ENCODE measurements at regions not wholly inside any gene's neighbourhood (a gene's known extent, or its start where the extent isn't known, plus 50 kb on each side); places are given as distances from the start of the nearest gene placed in this dataset.
"Not testable (repeated sequence)": the region's sequence is repeated elsewhere in the genome, so short reads cannot be mapped to it uniquely, and the experiment has no call there.

- peak; percentile 31 for DNase-seq
Measured at GRCh38 chr20:19903168-19903811, 113.9 kb upstream of the NAA20 start.

GRCh38 chr20:19907326-19908056 is 109.7 kb upstream of the NAA20 start:
- DNase-seq, result no peak

- no peak for DNase-seq
Measured at GRCh38 chr20:19908576-19908975, 108.6 kb upstream of the NAA20 start.

- DNase-seq, result no peak
Measured at GRCh38 chr20:19909725-19910124, 107.4 kb upstream of the NAA20 start.

- no peak for DNase-seq
Measured at GRCh38 chr20:19911810-19912382, 105.3 kb upstream of the NAA20 start.

- DNase-seq, result no peak
Measured at GRCh38 chr20:19913349-19913748, 103.8 kb upstream of the NAA20 start.

- DNase-seq, result peak; percentile 18
Measured at GRCh38 chr20:19913927-19914614, 103.1 kb upstream of the NAA20 start.

GRCh38 chr20:19915111-19915798 is 101.9 kb upstream of the NAA20 start:
- DNase-seq, result no peak

- no peak for DNase-seq
Measured at GRCh38 chr20:19916531-19917485, 100.4 kb upstream of the NAA20 start.

- DNase-seq, result peak; percentile 27
Measured at GRCh38 chr20:19918965-19919329, 98.2 kb upstream of the NAA20 start.

GRCh38 chr20:19920381-19921138 is 96.6 kb upstream of the NAA20 start:
- DNase-seq, result no peak

GRCh38 chr20:19921284-19921793 is 95.8 kb upstream of the NAA20 start:
- peak; percentile 58 for DNase-seq

GRCh38 chr20:19921829-19922228 is 95.3 kb upstream of the NAA20 start:
- not testable (repeated sequence) for DNase-seq

- DNase-seq, result no peak
Measured at GRCh38 chr20:19922716-19923115, 94.4 kb upstream of the NAA20 start.

- DNase-seq, result no peak
Measured at GRCh38 chr20:19923762-19924161, 93.4 kb upstream of the NAA20 start.

GRCh38 chr20:19924255-19924654 is 92.9 kb upstream of the NAA20 start:
- DNase-seq, result no peak

- peak; percentile 22 for DNase-seq
Measured at GRCh38 chr20:19926591-19926990, 90.6 kb upstream of the NAA20 start.

- DNase-seq, result no peak
Measured at GRCh38 chr20:19928328-19929011, 88.7 kb upstream of the NAA20 start.

- no peak for DNase-seq
Measured at GRCh38 chr20:19929012-19929360, 88.2 kb upstream of the NAA20 start.
